Activated B cell treated with CpG ODN at 0.5 μM for 24 hours (primary cell): ENCODE measurements at regions not wholly inside any gene's neighbourhood (a gene's known extent, or its start where the extent isn't known, plus 50 kb on each side); places are given as distances from the start of the nearest gene placed in this dataset.
"Not testable (repeated sequence)": the region's sequence is repeated elsewhere in the genome, so short reads cannot be mapped to it uniquely, and the experiment has no call there.

ENCODE experiments used
- ATAC-seq: fragments of 200-7000 bp; cut with Tn5 transposase; one replicate; pipeline ENCODE4 v1.10.0; 2021; ENCODE audit warnings: low read depth, mild to moderate bottlenecking, moderate library complexity
- CTCF ChIA-PET: fragments of 350-600 bp; sonication (Branson Sonifier 250); formaldehyde crosslinking; loops from one replicate; lab custom pipeline; 2021; ENCODE audit warnings: antibody characterized with exemption; lab: Charles Lee
- POLR2A ChIA-PET: fragments of 350-600 bp; sonication (Branson Sonifier 250); formaldehyde crosslinking; loops from one replicate; lab custom pipeline; 2021; ENCODE audit warnings: antibody characterized with exemption; lab: Charles Lee
- DNase-seq: peaks from one replicate; pipeline ENCODE4 v3.0.0; 2022
- H3K27ac Mint-ChIP-seq: one replicate; pipeline ENCODE4 v1.8.0; 2020; ENCODE audit warnings: mixed read lengths
- H3K27me3 Mint-ChIP-seq: one replicate; pipeline ENCODE4 v1.8.0; 2021; ENCODE audit warnings: mixed read lengths
- H3K36me3 Mint-ChIP-seq: one replicate; pipeline ENCODE4 v1.8.0; 2021; ENCODE audit warnings: low read depth, mixed read lengths
- H3K4me1 Mint-ChIP-seq: one replicate; pipeline ENCODE4 v1.8.0; 2021; ENCODE audit warnings: mixed read lengths
- H3K4me3 Mint-ChIP-seq: one replicate; pipeline ENCODE4 v1.8.0; 2020; ENCODE audit warnings: mild to moderate bottlenecking, mixed read lengths
- H3K9me3 Mint-ChIP-seq: one replicate; pipeline ENCODE4 v1.8.0; 2020; ENCODE audit warnings: mixed read lengths
- intact Hi-C: fragments of 100-400 bp; cut with micrococcal nuclease; formaldehyde crosslinking; loops from one replicate; pipeline ENCODE4 v1.15.1; 2024

GRCh38 chr9:62810318-62810717 is 1620.5 kb downstream of the SPATA31A7 start:
- H3K9me3 Mint-ChIP-seq, intact Hi-C loops, ATAC-seq, CTCF ChIA-PET, POLR2A ChIA-PET, DNase-seq, H3K4me1 Mint-ChIP-seq, H3K4me3 Mint-ChIP-seq, H3K27me3 Mint-ChIP-seq, H3K27ac Mint-ChIP-seq: not testable (repeated sequence)
- H3K36me3 Mint-ChIP-seq: peaks cover 13% of the 10 kb centered on the region

GRCh38 chr9:62810811-62811315 is 1621.0 kb downstream of the SPATA31A7 start:
- ATAC-seq, DNase-seq, H3K9me3 Mint-ChIP-seq, intact Hi-C loops, H3K36me3 Mint-ChIP-seq, CTCF ChIA-PET, POLR2A ChIA-PET, H3K4me1 Mint-ChIP-seq, H3K27me3 Mint-ChIP-seq, H3K4me3 Mint-ChIP-seq, H3K27ac Mint-ChIP-seq: not testable (repeated sequence)

DNA sequence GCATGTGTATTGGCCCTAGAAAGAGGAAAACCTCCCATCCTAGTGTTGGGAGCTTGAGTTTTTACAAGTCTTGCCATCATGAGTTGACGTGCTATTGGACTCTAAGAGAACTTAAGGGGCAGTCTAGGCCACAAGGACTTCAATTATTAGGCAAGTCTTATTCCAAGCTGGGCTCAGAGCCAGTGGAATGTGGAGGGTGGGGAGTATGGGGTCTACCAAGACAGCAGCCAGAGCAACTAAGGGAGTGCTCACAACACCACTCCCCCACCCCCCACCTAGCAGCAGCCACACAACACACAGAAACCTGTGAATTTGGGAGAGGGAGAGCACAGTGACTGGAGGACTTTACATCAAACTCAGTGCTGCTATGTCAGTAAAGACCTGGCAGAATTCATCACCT is 1625.6 kb downstream of the SPATA31A7 start:
- ATAC-seq, CTCF ChIA-PET, POLR2A ChIA-PET, DNase-seq, H3K36me3 Mint-ChIP-seq, H3K4me1 Mint-ChIP-seq, H3K27ac Mint-ChIP-seq, H3K27me3 Mint-ChIP-seq, H3K4me3 Mint-ChIP-seq, intact Hi-C loops, H3K9me3 Mint-ChIP-seq: not testable (repeated sequence)

- CTCF ChIA-PET, H3K4me1 Mint-ChIP-seq, H3K27ac Mint-ChIP-seq, H3K27me3 Mint-ChIP-seq, DNase-seq, H3K36me3 Mint-ChIP-seq, intact Hi-C loops, POLR2A ChIA-PET, H3K4me3 Mint-ChIP-seq, ATAC-seq, H3K9me3 Mint-ChIP-seq: not testable (repeated sequence)
These were observed 1626.5 kb downstream of the SPATA31A7 start for GRCh38 chr9:62816331-62816730.

DNA sequence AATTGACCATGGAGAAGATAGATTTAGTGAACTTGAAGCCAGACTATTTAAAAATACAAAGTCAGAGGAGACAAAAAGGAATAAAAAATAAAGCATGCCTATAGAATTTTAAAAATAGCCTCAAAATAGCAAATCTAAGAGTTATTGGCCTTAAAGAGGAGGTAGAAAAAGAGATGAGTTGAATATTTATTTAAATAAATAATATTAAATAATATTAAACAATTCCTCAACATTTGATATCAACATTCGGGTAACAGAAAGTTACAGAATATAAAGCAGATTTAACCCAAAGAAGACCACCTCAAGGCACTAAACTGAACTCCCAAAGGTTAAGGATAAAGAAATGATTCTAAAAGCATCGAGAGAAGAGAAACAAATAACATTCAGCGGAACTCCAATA is 1627.4 kb downstream of the SPATA31A7 start:
- H3K27me3 Mint-ChIP-seq, intact Hi-C loops, H3K4me3 Mint-ChIP-seq, H3K4me1 Mint-ChIP-seq, H3K9me3 Mint-ChIP-seq, ATAC-seq, H3K36me3 Mint-ChIP-seq, DNase-seq, CTCF ChIA-PET, POLR2A ChIA-PET, H3K27ac Mint-ChIP-seq: not testable (repeated sequence)

DNA sequence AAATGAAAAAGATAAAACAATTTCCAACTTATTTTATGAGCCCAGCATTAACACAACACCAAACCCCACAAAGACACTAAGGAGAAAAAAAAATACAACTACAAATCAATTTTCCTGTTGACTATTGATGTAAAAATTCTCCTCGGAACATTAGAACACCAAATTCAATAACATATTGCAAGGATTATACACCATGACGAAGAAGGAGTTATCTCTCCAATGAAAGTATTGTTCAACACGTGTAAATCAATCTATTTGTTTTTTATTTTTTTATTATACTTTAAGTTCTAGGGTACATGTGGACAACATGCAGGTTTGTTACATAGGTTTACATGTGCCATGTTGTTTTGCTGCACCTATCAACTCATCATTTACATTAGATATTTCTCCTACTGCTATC is 1632.3 kb downstream of the SPATA31A7 start:
- H3K27ac Mint-ChIP-seq, H3K27me3 Mint-ChIP-seq, CTCF ChIA-PET, ATAC-seq, POLR2A ChIA-PET, H3K36me3 Mint-ChIP-seq, intact Hi-C loops, H3K4me1 Mint-ChIP-seq, DNase-seq, H3K9me3 Mint-ChIP-seq, H3K4me3 Mint-ChIP-seq: not testable (repeated sequence)

DNA sequence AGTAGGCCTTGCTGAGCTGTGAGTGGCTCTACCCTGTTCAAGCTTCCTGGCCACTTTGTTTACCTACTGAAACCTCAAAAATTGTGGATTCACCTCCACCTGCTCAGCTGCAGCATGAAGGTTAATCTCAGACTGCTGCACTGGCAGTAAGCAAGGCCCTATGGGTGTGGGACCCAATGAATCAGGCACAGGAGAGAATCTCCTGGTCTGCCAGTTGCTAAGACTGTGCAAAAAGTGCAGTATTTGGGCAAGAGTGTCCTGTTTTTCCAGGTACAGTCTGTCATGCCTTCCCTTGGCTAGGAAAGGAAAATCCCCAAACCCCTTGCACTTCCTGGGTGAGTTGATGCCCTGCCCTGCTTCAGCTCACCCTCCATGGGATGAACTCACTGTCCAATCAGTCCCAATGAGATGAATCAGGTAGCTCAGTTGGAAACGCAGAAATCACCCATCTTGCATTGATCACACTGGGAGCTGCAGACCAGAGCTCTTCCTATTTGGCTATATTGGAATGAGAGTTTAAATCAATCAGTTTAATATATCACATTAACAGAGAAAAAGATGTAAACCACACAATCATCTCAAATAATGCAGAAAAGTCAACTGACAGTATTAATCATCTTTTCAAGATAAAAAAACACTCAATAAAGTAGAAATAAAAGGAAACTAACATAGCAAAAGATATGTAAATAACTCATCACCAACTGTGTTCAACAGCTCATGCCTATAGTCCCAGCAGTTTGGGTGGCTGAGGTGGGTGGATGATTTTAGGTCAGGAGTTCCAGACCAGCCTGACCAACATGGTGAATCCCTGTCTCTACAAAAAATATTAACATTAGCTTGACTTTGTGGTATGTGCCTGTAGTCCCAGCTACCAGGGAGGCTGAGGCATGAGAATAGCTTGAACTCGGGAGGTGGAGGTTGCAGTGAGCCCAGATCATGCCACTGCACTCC is 1638.4 kb downstream of the SPATA31A7 start:
- DNase-seq, H3K36me3 Mint-ChIP-seq, H3K27ac Mint-ChIP-seq, H3K27me3 Mint-ChIP-seq, H3K4me1 Mint-ChIP-seq, CTCF ChIA-PET, intact Hi-C loops, ATAC-seq, H3K9me3 Mint-ChIP-seq, H3K4me3 Mint-ChIP-seq, POLR2A ChIA-PET: not testable (repeated sequence)

DNA sequence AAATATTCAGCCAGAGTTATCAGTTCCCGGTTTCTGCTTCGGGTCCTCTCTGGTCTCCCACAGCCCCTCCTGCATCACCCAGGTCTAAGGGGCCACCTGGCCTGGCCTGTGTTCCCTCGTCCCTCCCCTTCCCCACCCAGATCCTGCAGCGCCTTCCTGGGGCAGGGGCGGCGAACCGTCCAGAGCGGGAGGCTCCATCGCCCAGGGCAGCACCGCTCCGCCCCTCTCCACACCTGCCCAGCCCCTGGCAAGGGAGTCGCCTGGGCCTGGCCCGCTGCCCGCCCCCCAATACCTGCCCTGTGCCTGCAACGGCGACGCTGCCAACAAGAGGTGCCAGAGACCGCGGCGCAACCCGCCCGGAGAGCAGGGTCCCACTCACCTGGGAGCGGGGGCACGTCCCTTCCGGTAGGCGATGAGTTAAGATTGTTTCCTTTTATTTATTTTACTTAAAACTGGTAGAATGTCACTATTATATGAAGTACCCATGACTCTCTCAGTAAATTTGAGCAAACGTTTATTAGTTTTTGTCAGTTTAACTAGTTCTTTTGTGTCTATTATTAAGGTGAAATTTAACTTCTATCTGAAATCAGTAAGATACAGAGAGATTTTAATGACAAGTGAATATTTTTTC is 1641.1 kb downstream of the SPATA31A7 start:
- CTCF ChIA-PET, intact Hi-C loops: not testable (repeated sequence)

DNA sequence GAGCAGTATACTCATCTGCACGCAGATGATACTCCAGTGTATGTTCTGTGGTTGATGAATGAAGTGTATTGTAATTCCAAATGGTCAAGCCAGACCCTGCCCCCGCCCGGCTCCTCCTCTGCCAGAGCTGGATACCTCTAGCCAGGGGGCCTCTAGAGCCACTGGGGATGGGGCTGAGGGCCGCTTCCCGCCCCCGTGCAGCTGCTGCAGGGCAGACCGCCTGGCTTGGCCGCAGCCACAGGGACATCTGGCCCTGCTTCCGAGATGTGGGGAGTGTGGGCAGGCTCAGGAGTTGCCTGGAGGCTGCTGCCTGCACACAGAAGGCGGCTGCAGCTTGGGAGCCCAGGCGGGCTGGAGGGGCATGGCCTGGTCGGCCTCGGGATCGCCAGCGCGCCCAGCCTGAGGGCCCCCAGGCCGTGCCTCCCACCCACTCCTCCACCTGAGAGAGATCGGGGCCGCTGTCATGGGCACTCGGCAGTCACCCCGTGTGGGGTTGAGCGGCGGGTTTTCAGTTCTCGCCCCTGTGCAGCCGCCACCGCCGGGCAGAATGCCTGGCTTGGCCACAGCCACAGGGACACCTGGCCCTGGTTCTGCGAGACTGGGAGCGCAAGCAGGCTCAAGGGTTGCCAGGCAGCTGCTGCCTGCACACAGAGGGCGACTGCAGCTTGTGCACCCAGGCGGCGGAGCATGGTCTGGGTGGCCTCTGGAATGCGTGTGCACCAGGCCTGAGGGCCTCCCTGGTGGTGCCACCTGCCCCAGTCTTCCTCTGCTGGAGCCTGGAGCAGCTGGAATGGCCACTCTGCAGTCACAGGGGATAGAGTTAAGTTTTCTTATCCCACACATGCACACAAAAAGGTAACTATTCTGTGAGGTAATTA is 1643.7 kb downstream of the SPATA31A7 start:
- H3K27me3 Mint-ChIP-seq, ATAC-seq, H3K36me3 Mint-ChIP-seq, H3K4me1 Mint-ChIP-seq, DNase-seq, CTCF ChIA-PET, H3K9me3 Mint-ChIP-seq, H3K27ac Mint-ChIP-seq, POLR2A ChIA-PET, intact Hi-C loops, H3K4me3 Mint-ChIP-seq: not testable (repeated sequence)

More for the DNA sequence above, 1641.1 kb downstream of the SPATA31A7 start:
- H3K4me3 Mint-ChIP-seq, ATAC-seq, H3K9me3 Mint-ChIP-seq, H3K27me3 Mint-ChIP-seq, H3K27ac Mint-ChIP-seq, H3K4me1 Mint-ChIP-seq, POLR2A ChIA-PET, DNase-seq, H3K36me3 Mint-ChIP-seq: not testable (repeated sequence)

- ATAC-seq, H3K9me3 Mint-ChIP-seq, H3K36me3 Mint-ChIP-seq, H3K27me3 Mint-ChIP-seq, intact Hi-C loops, H3K4me1 Mint-ChIP-seq, CTCF ChIA-PET: not testable (repeated sequence)
- H3K4me3 Mint-ChIP-seq: peak overlapping the region; percentile 64
- H3K27ac Mint-ChIP-seq: peak overlapping the region; percentile 50
- POLR2A ChIA-PET: interaction anchor here (1.3 kb wide), 1 partner anchor 980 kb away, joined by 5 read pairs; no protein-coding TSS in a partner anchor
- peak; percentile 64 for DNase-seq
These were observed 1647.5 kb downstream of the SPATA31A7 start for GRCh38 chr9:62837254-62837911.
